GM18861 (cell line): ENCODE measurements at regions not wholly inside any gene's neighbourhood (a gene's known extent, or its start where the extent isn't known, plus 50 kb on each side); places are given as distances from the start of the nearest gene placed in this dataset.

Source experiments
- ATAC-seq: cut with Tn5 transposase; IDR thresholded peaks from one replicate; pipeline ENCODE4 v1.9.1; 2021; ENCODE audit not compliant: unreplicated experiment

DNA sequence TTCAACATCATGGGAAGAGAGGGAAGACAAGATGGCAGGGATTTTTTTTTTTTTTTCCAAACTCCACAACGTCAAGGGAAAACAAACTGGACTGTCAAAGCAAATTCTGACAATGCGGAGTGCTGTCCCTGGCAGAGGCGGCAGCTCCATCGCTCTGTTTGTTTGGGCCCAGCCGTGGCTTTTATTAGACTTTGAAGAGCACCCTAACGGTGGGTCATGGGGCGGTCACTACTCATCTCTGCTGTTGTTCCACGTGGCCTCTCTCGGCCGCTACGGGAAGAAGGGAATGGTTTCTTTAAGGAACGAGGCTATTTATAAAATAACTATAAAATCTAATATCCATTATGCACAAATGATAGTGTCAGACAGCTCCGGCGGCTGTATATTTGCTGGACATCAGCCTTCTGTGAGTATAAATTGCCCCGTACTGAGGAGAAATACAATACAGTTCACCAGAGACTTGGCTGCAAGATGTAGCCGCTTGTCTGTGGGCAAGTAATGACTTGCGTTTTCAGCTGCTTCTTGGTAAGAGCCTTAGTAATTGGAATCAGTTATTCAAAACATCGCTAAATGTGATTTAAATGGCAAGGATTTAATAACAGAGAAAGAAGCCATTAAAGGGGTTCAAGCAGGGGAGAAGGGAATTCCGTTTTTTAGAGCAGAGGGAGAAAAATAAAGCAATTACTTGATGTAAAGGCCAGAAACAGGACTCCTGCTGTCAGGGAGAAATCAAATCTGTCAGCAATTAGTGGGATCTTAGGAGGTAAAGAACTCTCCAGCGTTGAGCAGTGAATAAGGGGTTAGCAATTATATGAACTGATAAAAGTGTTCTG lies 61.7 kb upstream of the RAB11FIP2 start:
- ATAC-seq = no peak

- no peak for ATAC-seq
Observed at GRCh38 chr10:118107541-118107940, 60.8 kb upstream of the RAB11FIP2 start.

DNA sequence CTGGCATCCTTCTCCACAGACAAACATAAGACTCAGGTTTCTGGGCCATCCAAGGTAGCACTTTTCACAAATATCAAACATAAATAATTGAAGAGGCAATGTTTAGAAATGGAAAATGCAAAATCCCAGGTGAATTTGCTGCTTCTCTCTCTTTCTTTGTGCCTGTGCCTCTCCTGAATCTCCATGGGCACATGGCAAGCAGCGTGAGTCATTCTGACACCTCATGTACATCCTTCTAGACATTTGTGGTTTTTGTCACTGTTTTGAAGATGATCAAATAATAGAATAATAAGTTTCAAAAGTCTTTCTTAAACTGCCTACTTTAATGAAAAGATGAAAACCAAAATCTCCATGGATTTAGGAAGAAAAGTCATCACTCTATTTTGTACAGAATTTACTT lies 60.3 kb upstream of the RAB11FIP2 start:
- no peak for ATAC-seq

GRCh38 chr10:118106426-118106825 lies 59.7 kb upstream of the RAB11FIP2 start:
- ATAC-seq = no peak

GRCh38 chr10:118102121-118102520 lies 55.4 kb upstream of the RAB11FIP2 start:
- no peak for ATAC-seq

DNA sequence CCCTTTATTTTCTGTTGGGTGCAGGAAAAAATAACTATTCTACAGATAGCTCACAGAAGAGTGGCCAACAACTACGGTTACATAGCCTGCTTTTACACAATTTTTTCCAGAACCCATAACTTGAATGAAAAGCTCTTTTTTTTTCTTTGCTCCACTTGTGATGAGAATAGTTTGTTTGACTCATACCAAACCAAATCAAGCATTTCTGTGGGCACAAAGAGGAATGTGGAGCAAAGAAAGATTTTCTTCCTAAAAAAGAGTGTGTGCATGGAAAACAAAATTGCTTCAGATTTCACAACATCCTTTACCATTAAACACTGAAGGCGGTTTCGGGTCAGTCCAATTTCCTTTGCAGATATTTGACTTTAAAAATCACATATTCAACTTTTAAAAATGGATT lies 54.8 kb upstream of the RAB11FIP2 start:
- no peak for ATAC-seq
